Erythroblast (primary cell): ENCODE measurements at regions not wholly inside any gene's neighbourhood (a gene's known extent, or its start where the extent isn't known, plus 50 kb on each side); places are given as distances from the start of the nearest gene placed in this dataset.

Source experiments
- GATA1 ChIP-seq: IDR thresholded peaks from 2 replicates; pipeline ENCODE4 v1.6.1; 2011; ENCODE audit warnings: low read depth, mild to moderate bottlenecking, control low read depth, low read length, moderate library complexity
- POLR2A ChIP-seq: IDR thresholded peaks from 2 replicates; pipeline ENCODE4 v1.6.1; 2011; ENCODE audit warnings: mild to moderate bottlenecking, low read length

GRCh38 chr6:67952121-67952520 lies 683.0 kb upstream of the ADGRB3 start:
- TF ChIP-seq POLR2A (no peak), GATA1 (no peak)
